ENCODE measurements at regions not wholly inside any gene's neighbourhood (a gene's known extent, or its start where the extent isn't known, plus 50 kb on each side); places are given as distances from the start of the nearest gene placed in this dataset.
A peak's percentile ranks its signal among the peaks of the same experiment; 100 is the strongest.

DNA sequence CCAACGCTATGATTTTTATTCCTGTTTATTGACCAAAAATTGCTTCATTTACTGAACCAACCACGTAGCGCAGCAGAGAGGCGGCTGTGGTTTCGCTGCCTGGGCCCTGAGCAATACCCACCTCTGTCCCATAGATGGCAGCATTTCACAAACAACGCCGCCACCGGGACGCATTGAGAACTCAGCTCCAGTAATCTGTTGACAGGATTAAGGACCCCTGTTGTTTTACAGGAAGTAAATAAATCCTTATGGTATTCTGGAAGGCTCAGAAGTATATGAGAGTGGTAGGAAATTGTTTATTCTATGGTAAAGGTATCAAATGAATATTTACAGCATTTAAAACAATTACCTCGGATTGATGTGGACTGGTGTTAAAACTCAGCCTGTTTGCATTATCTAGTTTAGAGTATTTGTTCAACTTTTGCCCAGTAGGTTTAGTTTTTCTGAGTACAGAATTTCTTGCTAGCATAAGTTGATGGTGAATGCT lies 547.9 kb upstream of the SLC35B3 start (continued):
- no peak for TF ChIP-seq FOSL1 (IDR thresholded peaks at IDR 0.05; ENCODE audit: low read depth)
- TF ChIP-seq ZFX (IDR thresholded peaks at IDR 0.05): no peak

DNA sequence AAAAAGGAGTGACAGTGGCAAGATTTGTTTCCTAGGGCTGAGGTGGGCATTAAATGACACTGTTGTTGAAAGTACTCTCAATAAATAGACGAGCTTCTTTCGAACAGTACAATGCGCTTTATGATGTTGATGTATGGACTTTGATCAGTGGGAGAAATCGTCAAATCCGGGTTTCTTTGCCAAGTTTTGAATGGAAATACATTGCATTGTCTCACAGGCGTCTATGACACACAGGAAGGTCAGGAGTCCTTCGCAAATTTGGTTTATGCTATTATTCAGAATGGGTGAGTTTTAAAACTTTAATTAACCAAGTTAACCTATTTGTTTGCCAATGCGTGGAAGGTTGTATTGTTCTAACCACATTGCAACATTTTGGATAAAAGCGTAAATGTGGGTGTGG lies 547.3 kb upstream of the SLC35B3 start:
- ATAC-seq (no peak), DNase-seq (ENCODE audit: low read depth, low spot score) (no peak)
- ChIA-PET CTCF (interaction anchor here (0.8 to 1.5 kb wide), 9 partner anchors 9 to 1451 kb away, joined by 3 to 10 read pairs (median 4); partner anchors contain the start of gene TFAP2A), RAD21 (ENCODE audit: low non-redundant PET in 1 of 2, low total read pairs in 2 of 2, uncharacterized antibody in 2 of 2, unreplicated experiment in 2 of 2) (no interaction called here), POLR2A (no interaction called here)
- no peak overlapping the region for H3K9ac ChIP-seq (ENCODE audit: low read length)
- H3K36me3 ChIP-seq (ENCODE audit: control insufficient read depth in 1 of 2, insufficient read depth in 2 of 2, low read length in 2 of 2): no peaks in the 10 kb centered on the region
- no peak overlapping the region for H3K4me3 ChIP-seq (replicated peaks in 1 of 2; ENCODE audit: low read depth in 1 of 2, low read length in 2 of 2)
- peak overlapping the region; percentile 82 for H2AFZ ChIP-seq (ENCODE audit: low read depth, low read length, poor library complexity, severe bottlenecking)
- no peaks in the 10 kb centered on the region for H4K20me1 ChIP-seq (ENCODE audit: insufficient read depth)
- no TSS peak for BruUV-seq (replicated peaks)
- TF ChIP-seq JUND (IDR thresholded peaks at IDR 0.05) (no peak), EZH2phosphoT487 (IDR thresholded peaks at IDR 0.05; ENCODE audit: borderline replicate concordance) (no peak), SP1 (IDR thresholded peaks at IDR 0.05; ENCODE audit: low read depth) (no peak), RAD21 (IDR thresholded peaks at IDR 0.05; ENCODE audit: low read depth) (no peak), EZH2 (IDR thresholded peaks at IDR 0.05) (no peak), SIN3A (IDR thresholded peaks at IDR 0.05; ENCODE audit: low read depth) (no peak), ZFX (IDR thresholded peaks at IDR 0.05) (no peak), EGR1 (IDR thresholded peaks at IDR 0.05; ENCODE audit: low read depth) (no peak)
- TF ChIP-seq, protein P1, sequence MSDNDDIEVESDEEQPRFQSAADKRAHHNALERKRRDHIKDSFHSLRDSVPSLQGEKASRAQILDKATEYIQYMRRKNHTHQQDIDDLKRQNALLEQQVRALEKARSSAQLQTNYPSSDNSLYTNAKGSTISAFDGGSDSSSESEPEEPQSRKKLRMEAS (IDR thresholded peaks at IDR 0.05): no peak
- TF ChIP-seq, protein P2, sequence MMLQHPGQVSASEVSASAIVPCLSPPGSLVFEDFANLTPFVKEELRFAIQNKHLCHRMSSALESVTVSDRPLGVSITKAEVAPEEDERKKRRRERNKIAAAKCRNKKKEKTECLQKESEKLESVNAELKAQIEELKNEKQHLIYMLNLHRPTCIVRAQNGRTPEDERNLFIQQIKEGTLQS (IDR thresholded peaks at IDR 0.05): no peak
- no peak overlapping the region for H3K27ac ChIP-seq (ENCODE audit: low read depth, low read length)
- H3K4me1 ChIP-seq (ENCODE audit: control insufficient read depth in 1 of 2, insufficient read depth in 2 of 2, low read length in 2 of 2): peaks cover 0 to 5% of the 10 kb centered on the region in 2 experiments; a peak in 1 of 4 replicates
- H3K9me3 ChIP-seq (ENCODE audit: control insufficient read depth in 1 of 2, insufficient read depth in 1 of 2, low read depth in 1 of 2, low read length in 2 of 2): no peaks in the 10 kb centered on the region
- intact Hi-C loops (cut with micrococcal nuclease): loop anchor here (1.0 to 10.0 kb wide), 5 partner anchors 431 to 1445 kb away; no protein-coding TSS in a partner anchor
- H3K9me2 ChIP-seq (ENCODE audit: insufficient read depth): no peaks in the 10 kb centered on the region
- H3K27me3 ChIP-seq (ENCODE audit: insufficient read depth, low read length): no peaks in the 10 kb centered on the region
- H3K4me2 ChIP-seq (ENCODE audit: low read length): peak overlapping the region; percentile 48
- no peaks in the 10 kb centered on the region for H3K79me2 ChIP-seq (ENCODE audit: insufficient read depth, low read length)
